HG03039 (cell line): ENCODE measurements at regions not wholly inside any gene's neighbourhood (a gene's known extent, or its start where the extent isn't known, plus 50 kb on each side); places are given as distances from the start of the nearest gene placed in this dataset.
"Not testable (repeated sequence)": the region's sequence is repeated elsewhere in the genome, so short reads cannot be mapped to it uniquely, and the experiment has no call there.

Experiments
- ATAC-seq: cut with Tn5 transposase; IDR thresholded peaks from one replicate; pipeline ENCODE4 v1.9.1; 2021; ENCODE audit warnings: mild to moderate bottlenecking, moderate library complexity; ENCODE audit not compliant: unreplicated experiment

DNA sequence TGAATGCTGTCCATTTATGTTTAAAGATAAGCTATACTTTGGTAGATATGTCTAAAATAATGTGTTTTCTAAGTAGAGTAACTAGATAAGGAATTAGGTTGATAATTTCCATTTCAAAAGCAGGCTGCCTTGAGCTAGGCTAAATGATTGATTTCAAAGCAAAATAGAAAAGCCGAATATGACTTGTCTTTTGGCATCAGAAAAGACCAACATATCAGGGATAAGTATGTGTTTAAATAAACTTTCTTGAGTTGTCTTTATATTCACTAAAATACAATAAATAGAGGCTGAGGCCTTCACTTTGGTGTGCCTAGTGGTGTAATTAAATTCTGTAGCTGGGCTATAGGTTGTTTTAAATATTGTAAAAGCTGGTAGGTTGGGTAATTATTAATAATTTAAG is 569.0 kb downstream of the TAF11L14 start:
- no peak for ATAC-seq

- no peak for ATAC-seq
Observed at GRCh38 chr5:18213666-18214065, 579.4 kb downstream of the TAF11L14 start.

GRCh38 chr5:18216016-18216415 is 581.8 kb downstream of the TAF11L14 start:
- ATAC-seq, result no peak

GRCh38 chr5:18216729-18217128 is 582.5 kb downstream of the TAF11L14 start:
- no peak for ATAC-seq

- no peak for ATAC-seq
Observed at GRCh38 chr5:18219241-18219640, 585.0 kb downstream of the TAF11L14 start.

DNA sequence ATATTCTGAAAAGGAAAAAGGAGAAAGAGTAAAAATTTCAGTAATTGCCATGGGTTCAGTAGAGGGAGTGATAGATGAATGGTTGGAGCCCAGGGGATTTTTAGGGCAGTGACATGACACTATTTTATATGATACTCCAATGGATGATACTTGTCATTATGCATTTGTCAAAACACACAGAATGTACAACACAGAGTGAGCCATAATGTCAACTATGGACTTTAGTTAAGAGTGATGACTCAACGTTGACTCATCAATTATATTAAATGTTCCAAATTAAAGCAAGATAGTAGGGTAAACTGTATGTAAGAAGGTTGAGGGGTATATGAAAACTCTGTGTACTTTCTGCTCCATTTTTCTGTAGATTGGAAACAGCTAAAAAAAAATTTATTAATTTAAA is 586.4 kb downstream of the TAF11L14 start:
- no peak for ATAC-seq

- no peak for ATAC-seq
Observed at GRCh38 chr5:18236386-18236785, 602.1 kb downstream of the TAF11L14 start.

DNA sequence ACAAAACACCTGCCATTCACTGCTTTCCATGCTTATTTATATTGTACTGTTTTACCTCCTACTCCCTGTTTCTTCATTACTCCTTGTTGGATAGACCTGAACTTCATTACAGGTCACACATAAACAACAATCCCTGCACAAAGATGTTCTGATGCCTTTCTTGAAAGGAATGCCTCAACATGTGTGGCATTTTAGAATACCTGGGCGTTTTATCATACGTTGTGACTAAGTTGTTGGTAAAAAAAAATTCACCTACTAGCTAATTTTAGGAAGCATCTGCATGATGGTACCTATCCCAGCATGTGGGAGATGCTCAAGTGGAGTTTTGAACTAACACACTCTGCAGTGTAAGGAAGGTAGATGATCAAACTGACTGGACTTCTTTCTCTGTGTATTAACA is 604.1 kb downstream of the TAF11L14 start:
- ATAC-seq, result no peak

DNA sequence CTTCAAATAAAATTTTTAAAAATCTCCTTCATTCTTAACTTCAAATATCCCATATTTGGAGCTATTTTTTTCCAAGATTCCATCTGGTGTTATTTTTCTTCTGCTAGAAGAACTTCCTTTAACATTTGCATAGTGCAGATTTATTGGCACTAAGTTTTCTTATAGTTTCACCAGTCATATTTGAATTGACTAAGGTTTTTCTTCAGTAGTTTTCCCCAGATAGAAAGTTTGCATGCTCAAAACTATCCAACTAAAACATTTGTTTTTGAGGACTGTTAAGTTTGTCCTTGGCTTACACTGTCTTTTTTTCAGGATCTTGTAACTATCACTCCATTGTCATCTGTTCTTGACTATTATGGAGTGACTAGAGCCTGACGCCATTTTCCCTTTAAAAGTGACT is 606.7 kb downstream of the TAF11L14 start:
- no peak for ATAC-seq

GRCh38 chr5:18243846-18244245 is 609.6 kb downstream of the TAF11L14 start:
- no peak for ATAC-seq

DNA sequence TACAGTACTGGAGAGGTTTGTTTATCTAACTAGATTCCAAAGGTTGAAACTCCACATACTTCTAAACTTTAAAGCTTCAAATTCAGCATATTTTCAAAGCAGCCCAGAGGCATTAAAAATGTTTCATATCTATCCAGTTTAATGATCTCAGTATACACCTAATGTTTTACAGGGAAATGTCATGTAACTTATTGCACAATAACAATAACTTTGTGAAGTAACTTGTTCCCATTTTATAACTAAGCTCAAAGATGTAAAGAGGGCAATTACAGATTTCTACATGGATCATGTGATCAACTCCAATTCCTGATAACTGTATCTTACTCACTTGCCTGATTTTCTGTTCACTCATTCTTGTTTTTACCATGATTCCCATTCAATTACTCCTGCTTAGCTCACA is 610.0 kb downstream of the TAF11L14 start:
- ATAC-seq, result no peak

- no peak for ATAC-seq
Observed at GRCh38 chr5:18252559-18252958, 618.3 kb downstream of the TAF11L14 start.

DNA sequence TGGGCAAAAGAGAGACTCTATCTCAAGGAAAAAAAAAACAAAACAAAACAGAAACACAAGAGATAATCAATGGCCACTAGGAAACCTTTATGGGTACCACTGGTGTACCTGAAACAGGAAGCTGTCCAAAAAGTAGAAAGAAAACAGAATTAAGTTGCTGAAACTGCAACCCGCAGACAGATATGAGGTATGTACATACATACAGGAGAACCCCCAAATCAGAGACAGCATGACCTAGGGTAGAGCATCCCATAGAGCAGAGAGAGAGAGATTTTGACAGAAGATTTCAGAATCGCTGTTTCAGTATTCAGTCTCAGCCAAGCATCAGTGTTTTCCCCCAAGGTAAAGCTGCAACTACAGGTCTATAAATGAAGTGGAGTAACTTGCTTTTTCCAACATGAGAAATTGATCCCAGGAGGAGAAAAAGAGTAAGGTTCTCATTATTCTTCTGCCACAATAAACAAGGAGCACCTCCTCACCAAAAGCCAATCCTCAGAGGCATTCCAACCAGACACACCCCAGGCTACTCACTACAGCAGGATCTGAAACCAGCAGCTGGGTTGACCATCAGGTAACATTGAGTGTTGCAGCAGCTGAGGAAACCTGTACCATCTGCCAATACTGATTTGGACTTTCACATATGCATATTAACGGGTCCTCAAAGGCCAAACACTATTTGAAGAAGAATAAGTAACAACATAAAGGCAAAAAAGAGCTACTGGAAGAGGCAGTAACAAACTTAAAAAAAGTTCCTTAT is 630.0 kb downstream of the TAF11L14 start:
- ATAC-seq, result no peak

- ATAC-seq, result no peak
Observed at GRCh38 chr5:18270635-18271338, 636.5 kb downstream of the TAF11L14 start.

- no peak for ATAC-seq
Observed at GRCh38 chr5:18276939-18277338, 642.7 kb downstream of the TAF11L14 start.

DNA sequence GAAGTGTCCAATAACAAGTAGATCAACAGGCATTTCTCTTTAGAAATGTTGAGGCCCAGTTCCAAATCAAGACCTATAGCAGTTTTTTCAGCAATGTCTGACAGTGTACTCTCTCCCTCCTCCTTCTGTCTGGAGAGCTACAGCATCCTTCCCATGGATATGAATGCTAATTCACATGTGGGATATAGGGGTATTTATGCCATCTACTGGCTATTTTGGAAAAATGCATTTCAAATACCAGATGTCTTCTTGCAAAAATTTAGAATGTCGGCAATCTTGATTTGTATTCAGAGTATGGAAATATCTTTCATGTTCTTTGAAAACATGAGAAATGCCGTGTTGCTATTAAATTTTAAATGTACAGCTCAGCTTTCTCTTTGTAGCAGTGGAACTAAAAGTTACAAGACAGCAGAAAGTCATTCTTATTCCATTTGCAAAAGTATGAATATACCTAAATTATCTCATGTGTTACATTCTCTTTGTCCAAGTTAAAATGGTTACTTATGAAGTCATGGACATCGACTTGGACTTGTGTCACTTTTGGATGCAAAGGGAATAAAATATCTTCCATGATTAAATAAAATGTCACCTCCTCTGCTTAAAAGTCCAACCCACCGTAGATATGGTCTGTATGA is 647.8 kb downstream of the TAF11L14 start:
- no peak for ATAC-seq

GRCh38 chr5:18285257-18285656 is 651.0 kb downstream of the TAF11L14 start:
- ATAC-seq, result no peak

GRCh38 chr5:18292146-18292545 is 657.9 kb downstream of the TAF11L14 start:
- no peak for ATAC-seq

GRCh38 chr5:18295696-18296095 is 661.4 kb downstream of the TAF11L14 start:
- ATAC-seq, result not testable (repeated sequence)

- ATAC-seq, result no peak
Observed at GRCh38 chr5:18299166-18299565, 664.9 kb downstream of the TAF11L14 start.

DNA sequence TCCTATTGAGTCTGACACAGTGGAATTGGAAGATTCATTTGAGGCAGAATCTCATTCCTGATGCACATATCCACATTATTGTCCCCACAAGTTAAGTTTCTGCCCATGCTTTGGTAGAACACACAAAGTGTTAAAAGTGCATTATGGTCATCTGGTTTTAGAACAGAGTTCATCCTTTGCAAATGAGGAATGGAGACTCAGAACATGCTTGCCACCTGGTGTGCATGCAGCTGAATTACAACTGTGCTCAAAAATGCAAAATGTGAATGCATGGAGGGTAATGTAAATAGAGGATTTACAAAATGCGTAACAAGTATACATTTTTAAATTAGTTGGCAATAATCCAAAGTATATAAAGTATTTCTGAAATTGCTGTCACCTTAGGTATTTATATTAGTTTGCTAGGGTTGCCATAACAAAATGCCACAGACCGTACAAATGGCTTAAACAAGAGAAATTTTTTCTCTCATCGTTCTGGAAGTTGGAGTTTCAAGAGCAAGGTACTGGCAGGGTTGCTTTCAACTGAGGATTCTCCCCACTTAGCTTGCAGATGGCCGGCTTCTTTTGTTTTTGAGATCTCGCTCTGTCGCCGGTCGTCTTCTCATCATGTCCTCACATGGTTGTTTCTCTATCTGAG is 671.1 kb downstream of the TAF11L14 start:
- ATAC-seq, result peak; percentile 62

- ATAC-seq, result no peak
Observed at GRCh38 chr5:18311266-18311665, 677.0 kb downstream of the TAF11L14 start.
